Fibroblast of peridontal ligament (primary cell): ENCODE measurements at regions not wholly inside any gene's neighbourhood (a gene's known extent, or its start where the extent isn't known, plus 50 kb on each side); places are given as distances from the start of the nearest gene placed in this dataset.

ENCODE experiments used
- DNase-seq: peaks from one replicate; pipeline ENCODE4 v3.0.0-alpha.2; 2010; ENCODE audit errors: extremely low read depth

GRCh38 chr5:165624166-165624946 is 2118.9 kb downstream of the MAT2B start:
- no peak for DNase-seq

- DNase-seq: no peak
These were observed 2120.7 kb downstream of the MAT2B start for GRCh38 chr5:165626161-165626560.

GRCh38 chr5:165627548-165628170 is 2122.2 kb downstream of the MAT2B start:
- no peak for DNase-seq

GRCh38 chr5:165630261-165630778 is 2124.9 kb downstream of the MAT2B start:
- peak; percentile 73 for DNase-seq

GRCh38 chr5:165631235-165631634 is 2125.8 kb downstream of the MAT2B start:
- DNase-seq: no peak

- no peak for DNase-seq
These were observed 2136.9 kb downstream of the MAT2B start for GRCh38 chr5:165642366-165642765.

GRCh38 chr5:165665735-165666400 is 2160.4 kb downstream of the MAT2B start:
- DNase-seq: no peak

GRCh38 chr5:165673499-165673898 is 2168.1 kb downstream of the MAT2B start:
- DNase-seq: no peak

GRCh38 chr5:165695796-165696195 is 2190.4 kb downstream of the MAT2B start:
- DNase-seq: no peak

GRCh38 chr5:165705960-165706359 is 2200.5 kb downstream of the MAT2B start:
- no peak for DNase-seq

GRCh38 chr5:165712011-165712410 is 2206.6 kb downstream of the MAT2B start:
- DNase-seq: no peak

GRCh38 chr5:165714598-165714997 is 2209.2 kb downstream of the MAT2B start:
- DNase-seq: no peak

GRCh38 chr5:165720901-165721300 is 2215.5 kb downstream of the MAT2B start:
- DNase-seq: no peak

- no peak for DNase-seq
These were observed 2217.0 kb downstream of the MAT2B start for GRCh38 chr5:165722401-165722800.

- no peak for DNase-seq
These were observed 2218.5 kb downstream of the MAT2B start for GRCh38 chr5:165723931-165724330.

GRCh38 chr5:165728425-165728824 is 2223.0 kb downstream of the MAT2B start:
- DNase-seq: no peak

GRCh38 chr5:165735388-165735787 is 2230.0 kb downstream of the MAT2B start:
- DNase-seq: no peak

- no peak for DNase-seq
These were observed 2233.8 kb downstream of the MAT2B start for GRCh38 chr5:165739079-165739741.

GRCh38 chr5:165757791-165758190 is 2252.4 kb downstream of the MAT2B start:
- DNase-seq: no peak

- no peak for DNase-seq
These were observed 2269.7 kb downstream of the MAT2B start for GRCh38 chr5:165775111-165775510.

- no peak for DNase-seq
These were observed 2274.1 kb downstream of the MAT2B start for GRCh38 chr5:165779505-165779904.

- no peak for DNase-seq
These were observed 2275.5 kb downstream of the MAT2B start for GRCh38 chr5:165780901-165781300.
